ENCODE measurements at regions not wholly inside any gene's neighbourhood (a gene's known extent, or its start where the extent isn't known, plus 50 kb on each side); places are given as distances from the start of the nearest gene placed in this dataset.

DNA sequence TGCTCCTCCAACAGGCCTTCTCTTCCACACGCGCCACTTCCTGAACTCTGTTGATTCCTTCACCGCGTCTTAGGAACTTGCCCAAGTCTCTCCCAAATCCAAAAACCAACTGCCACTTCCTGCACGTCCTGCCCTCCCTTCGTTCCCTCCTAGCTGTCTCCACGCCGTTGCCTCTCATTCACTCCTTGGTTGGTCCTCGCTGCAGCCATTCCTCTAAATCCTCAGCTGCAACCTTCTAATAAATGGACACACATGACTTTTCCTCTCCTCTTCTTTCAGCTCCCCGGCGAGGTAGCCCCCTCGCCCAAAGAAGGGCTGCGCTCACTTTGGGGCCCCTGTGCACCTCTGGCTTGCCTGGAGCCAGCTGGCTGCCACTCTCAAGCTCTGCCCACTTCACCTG lies 110.2 kb downstream of the XRCC2 start:
- in situ Hi-C loops (cut with MboI; ENCODE audit: low sequenced_read_pairs) = no loop called here
- TF ChIP-seq CEBPB (IDR thresholded peaks at IDR 0.05; ENCODE audit: low read depth, low read length) (no peak), CHD1 (IDR thresholded peaks at IDR 0.05; ENCODE audit: low read depth, low read length) (no peak), MAZ (IDR thresholded peaks at IDR 0.05; ENCODE audit: borderline replicate concordance, low read depth, low read length) (no peak), MAFK (IDR thresholded peaks at IDR 0.05; ENCODE audit: low read depth, low read length) (no peak), CTCF (conservative IDR thresholded peaks at IDR 0.05; ENCODE audit: low read depth, low read length) (no peak), NFE2L2 (IDR thresholded peaks at IDR 0.05; ENCODE audit: low read depth, low read length) (no peak), FOS (IDR thresholded peaks at IDR 0.05; ENCODE audit: low read depth, low read length) (no peak), BHLHE40 (IDR thresholded peaks at IDR 0.05; ENCODE audit: low read depth, low read length) (no peak), USF2 (IDR thresholded peaks at IDR 0.05; ENCODE audit: low read depth, low read length) (no peak), RCOR1 (IDR thresholded peaks at IDR 0.05; ENCODE audit: insufficient replicate concordance, low read length) (no peak), RFX5 (IDR thresholded peaks at IDR 0.05; ENCODE audit: low read depth, low read length) (no peak), SMC3 (IDR thresholded peaks at IDR 0.05; ENCODE audit: low read depth, low read length) (no peak)
- TF ChIP-seq, protein P1, sequence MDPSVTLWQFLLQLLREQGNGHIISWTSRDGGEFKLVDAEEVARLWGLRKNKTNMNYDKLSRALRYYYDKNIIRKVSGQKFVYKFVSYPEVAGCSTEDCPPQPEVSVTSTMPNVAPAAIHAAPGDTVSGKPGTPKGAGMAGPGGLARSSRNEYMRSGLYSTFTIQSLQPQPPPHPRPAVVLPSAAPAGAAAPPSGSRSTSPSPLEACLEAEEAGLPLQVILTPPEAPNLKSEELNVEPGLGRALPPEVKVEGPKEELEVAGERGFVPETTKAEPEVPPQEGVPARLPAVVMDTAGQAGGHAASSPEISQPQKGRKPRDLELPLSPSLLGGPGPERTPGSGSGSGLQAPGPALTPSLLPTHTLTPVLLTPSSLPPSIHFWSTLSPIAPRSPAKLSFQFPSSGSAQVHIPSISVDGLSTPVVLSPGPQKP (IDR thresholded peaks at IDR 0.05; ENCODE audit: borderline replicate concordance, low read depth, low read length) = no peak
- CTCF ChIA-PET = no interaction called here
- 50% methylated on average over 9 of the region's 13 CpGs; no CpG with 5 or more reads in 1 of the 2 experiments for WGBS, 2 experiments (ENCODE audit: extremely low coverage in 2 of 2, insufficient read length in 1 of 2)
- POLR2A ChIA-PET (ENCODE audit: unreplicated experiment) = no interaction called here
- peaks cover 3% of the 10 kb centered on the region; the same call in 1 of the 2 replicates for H3K27me3 ChIP-seq (ENCODE audit: control insufficient read depth, insufficient read depth, low read length)
- no peaks in the 10 kb centered on the region for H3K79me1 ChIP-seq (ENCODE audit: low read depth in 1 of 2, low read length in 2 of 2)
- H3K27ac ChIP-seq (ENCODE audit: insufficient read depth, low read length) = no peak overlapping the region
- H3K4me2 ChIP-seq (ENCODE audit: low read depth, low read length) = no peak overlapping the region
- no peak overlapping the region for H2AK5ac ChIP-seq (ENCODE audit: low read depth, low read length)
- peak overlapping the region; percentile 63 for H2AFZ ChIP-seq (replicated peaks; ENCODE audit: low read length, poor library complexity)
- dilution Hi-C loops (cut with HindIII; ENCODE audit: low sequenced_read_pairs, unreplicated experiment) = no loop called here
- no peak overlapping the region for H3K4me3 ChIP-seq (ENCODE audit: insufficient read depth, low read depth, low read length)
- DNase-seq = no peak
- H4K91ac ChIP-seq (ENCODE audit: insufficient read depth, low read depth, low read length) = no peak overlapping the region
- no peak overlapping the region for H3K23ac ChIP-seq (ENCODE audit: low read depth, low read length)
- no peak overlapping the region for H2BK5ac ChIP-seq (ENCODE audit: low read depth, low read length, poor library complexity, severe bottlenecking)
- ATAC-seq (ENCODE audit: low read depth) = no peak
- no peaks in the 10 kb centered on the region for H4K20me1 ChIP-seq (ENCODE audit: insufficient read depth, low read length)
- H3K36me3 ChIP-seq (ENCODE audit: control insufficient read depth, insufficient read depth, low read length) = no peaks in the 10 kb centered on the region
- no peaks in the 10 kb centered on the region for H3K9me3 ChIP-seq (ENCODE audit: control insufficient read depth, insufficient read depth, low read length)
- H2BK15ac ChIP-seq (ENCODE audit: low read depth, low read length) = no peak overlapping the region
- no peak overlapping the region for H3K4ac ChIP-seq (ENCODE audit: low read depth, low read length)
- no peak overlapping the region for H3K14ac ChIP-seq (replicated peaks; ENCODE audit: low read depth, low read length)
- no peaks in the 10 kb centered on the region for H3K4me1 ChIP-seq (ENCODE audit: control insufficient read depth, insufficient read depth, low read length)
- no peak overlapping the region for H2BK120ac ChIP-seq (ENCODE audit: low read depth, low read length)
- no peak overlapping the region for H3K56ac ChIP-seq (ENCODE audit: extremely low read depth, insufficient read depth, low read length)
- H3K9me1 ChIP-seq (ENCODE audit: insufficient read depth, low read length) = no peaks in the 10 kb centered on the region
- H4K5ac ChIP-seq (ENCODE audit: low read depth, low read length) = no peak overlapping the region
- H3K9ac ChIP-seq (ENCODE audit: low read depth, low read length) = no peak overlapping the region
- no peak overlapping the region for H2AK9ac ChIP-seq (replicated peaks; ENCODE audit: low read depth, low read length, poor library complexity)
- no peak overlapping the region for H3K18ac ChIP-seq (ENCODE audit: low read depth, low read length)
- H4K8ac ChIP-seq (ENCODE audit: low read depth in 2 of 2, low read length in 2 of 2) = no peak overlapping the region
- BruUV-seq (replicated peaks) = no TSS peak
- no peak overlapping the region for H2BK20ac ChIP-seq (ENCODE audit: low read depth, low read length)
- intact Hi-C loops (cut with micrococcal nuclease) = no loop called here
